IgD-negative memory B cell (primary cell): ENCODE measurements at regions not wholly inside any gene's neighbourhood (a gene's known extent, or its start where the extent isn't known, plus 50 kb on each side); places are given as distances from the start of the nearest gene placed in this dataset.

Source experiments
- H3K27ac Mint-ChIP-seq, 3 donors: one replicate each; pipeline ENCODE4 v1.8.0; 2020 to 2022; ENCODE audit warnings: mild to moderate bottlenecking in 3 of 3, mixed read lengths in 3 of 3, moderate library complexity in 1 of 3
- H3K27me3 Mint-ChIP-seq: one replicate; pipeline ENCODE4 v1.8.0; 2021; ENCODE audit warnings: mixed read lengths
- H3K36me3 Mint-ChIP-seq: one replicate; pipeline ENCODE4 v1.8.0; 2020; ENCODE audit warnings: mild to moderate bottlenecking, mixed read lengths
- H3K4me1 Mint-ChIP-seq, 3 donors: one replicate each; pipeline ENCODE4 v1.8.0; 2020 to 2022; ENCODE audit warnings: mixed read lengths in 3 of 3, mild to moderate bottlenecking in 1 of 3
- H3K4me3 Mint-ChIP-seq, 4 donors: one replicate each; pipeline ENCODE4 v1.8.0; 2020 to 2022; ENCODE audit warnings: mild to moderate bottlenecking in 4 of 4, mixed read lengths in 4 of 4, moderate library complexity in 3 of 4
- H3K9me3 Mint-ChIP-seq, 3 donors: one replicate each; pipeline ENCODE4 v1.8.0; 2020 to 2021; ENCODE audit warnings: mixed read lengths in 3 of 3, mild to moderate bottlenecking in 1 of 3

- Mint-ChIP-seq H3K27ac (no peak overlapping the region), H3K4me3 (no peak overlapping the region), H3K4me1 (no peaks in the 10 kb centered on the region), H3K9me3 (no peaks in the 10 kb centered on the region), H3K36me3 (no peaks in the 10 kb centered on the region), H3K27me3 (no peaks in the 10 kb centered on the region)
These were observed 332.6 kb upstream of the SMC2 start for GRCh38 chr9:103761466-103761865.

- Mint-ChIP-seq H3K36me3 (no peaks in the 10 kb centered on the region), H3K27me3 (peaks cover 1% of the 10 kb centered on the region), H3K4me1 (peaks cover 0 to 1% (median 0%) of the 10 kb centered on the region in 3 donors), H3K27ac (no peak overlapping the region), H3K4me3 (no peak overlapping the region), H3K9me3 (peaks cover 0 to 5% (median 3%) of the 10 kb centered on the region in 3 donors)
These were observed 304.4 kb upstream of the SMC2 start for GRCh38 chr9:103789686-103790085.

GRCh38 chr9:103798620-103799019, 295.5 kb upstream of the SMC2 start:
- no peak overlapping the region for H3K4me3 Mint-ChIP-seq
- no peaks in the 10 kb centered on the region for H3K4me1 Mint-ChIP-seq
- H3K27ac Mint-ChIP-seq, result no peak overlapping the region
- no peaks in the 10 kb centered on the region for H3K36me3 Mint-ChIP-seq
- no peaks in the 10 kb centered on the region for H3K27me3 Mint-ChIP-seq
- no peaks in the 10 kb centered on the region for H3K9me3 Mint-ChIP-seq

- Mint-ChIP-seq H3K27me3 (no peaks in the 10 kb centered on the region), H3K4me1 (no peaks in the 10 kb centered on the region), H3K9me3 (no peaks in the 10 kb centered on the region), H3K4me3 (no peak overlapping the region), H3K36me3 (no peaks in the 10 kb centered on the region), H3K27ac (no peak overlapping the region)
These were observed 294.1 kb upstream of the SMC2 start for GRCh38 chr9:103799959-103800358.

- no peak overlapping the region for H3K27ac Mint-ChIP-seq
- no peaks in the 10 kb centered on the region for H3K36me3 Mint-ChIP-seq
- no peak overlapping the region for H3K4me3 Mint-ChIP-seq
- H3K4me1 Mint-ChIP-seq, result no peaks in the 10 kb centered on the region
- H3K9me3 Mint-ChIP-seq, result peaks cover 0 to 2% (median 0%) of the 10 kb centered on the region in 3 donors
- H3K27me3 Mint-ChIP-seq, result no peaks in the 10 kb centered on the region
These were observed 292.0 kb upstream of the SMC2 start for GRCh38 chr9:103802068-103802467.

- no peak overlapping the region for H3K27ac Mint-ChIP-seq
- no peak overlapping the region for H3K4me3 Mint-ChIP-seq
- peaks cover 0 to 4% (median 0%) of the 10 kb centered on the region in 3 donors for H3K9me3 Mint-ChIP-seq
- H3K36me3 Mint-ChIP-seq, result no peaks in the 10 kb centered on the region
- no peaks in the 10 kb centered on the region for H3K27me3 Mint-ChIP-seq
- no peaks in the 10 kb centered on the region for H3K4me1 Mint-ChIP-seq
These were observed 290.9 kb upstream of the SMC2 start for GRCh38 chr9:103803245-103803644.

- H3K27ac Mint-ChIP-seq, result no peak overlapping the region
- H3K4me1 Mint-ChIP-seq, result no peaks in the 10 kb centered on the region
- no peaks in the 10 kb centered on the region for H3K36me3 Mint-ChIP-seq
- peaks cover 0 to 4% (median 0%) of the 10 kb centered on the region in 3 donors for H3K9me3 Mint-ChIP-seq
- H3K27me3 Mint-ChIP-seq, result no peaks in the 10 kb centered on the region
- H3K4me3 Mint-ChIP-seq, result no peak overlapping the region
These were observed 289.9 kb upstream of the SMC2 start for GRCh38 chr9:103804077-103804735.

- no peak overlapping the region for H3K27ac Mint-ChIP-seq
- no peaks in the 10 kb centered on the region for H3K4me1 Mint-ChIP-seq
- peaks cover 0 to 4% (median 0%) of the 10 kb centered on the region in 3 donors for H3K9me3 Mint-ChIP-seq
- H3K4me3 Mint-ChIP-seq, result no peak overlapping the region
- no peaks in the 10 kb centered on the region for H3K36me3 Mint-ChIP-seq
- H3K27me3 Mint-ChIP-seq, result no peaks in the 10 kb centered on the region
These were observed 284.4 kb upstream of the SMC2 start for GRCh38 chr9:103809745-103810144.

- Mint-ChIP-seq H3K4me3 (no peak overlapping the region), H3K27ac (no peak overlapping the region), H3K36me3 (no peaks in the 10 kb centered on the region), H3K4me1 (no peaks in the 10 kb centered on the region), H3K27me3 (no peaks in the 10 kb centered on the region), H3K9me3 (peaks cover 0 to 4% (median 2%) of the 10 kb centered on the region in 3 donors)
These were observed 282.6 kb upstream of the SMC2 start for GRCh38 chr9:103811462-103811861.

GRCh38 chr9:103816146-103816545, 278.0 kb upstream of the SMC2 start:
- Mint-ChIP-seq H3K27me3 (no peaks in the 10 kb centered on the region), H3K4me1 (no peaks in the 10 kb centered on the region), H3K27ac (no peak overlapping the region), H3K9me3 (peaks cover 0 to 2% (median 0%) of the 10 kb centered on the region in 3 donors), H3K4me3 (no peak overlapping the region), H3K36me3 (no peaks in the 10 kb centered on the region)

- no peak overlapping the region for H3K4me3 Mint-ChIP-seq
- peaks cover 0 to 2% (median 0%) of the 10 kb centered on the region in 3 donors for H3K9me3 Mint-ChIP-seq
- no peaks in the 10 kb centered on the region for H3K4me1 Mint-ChIP-seq
- no peaks in the 10 kb centered on the region for H3K27me3 Mint-ChIP-seq
- H3K36me3 Mint-ChIP-seq, result no peaks in the 10 kb centered on the region
- H3K27ac Mint-ChIP-seq, result no peak overlapping the region
These were observed 274.2 kb upstream of the SMC2 start for GRCh38 chr9:103819936-103820335.

- no peak overlapping the region for H3K27ac Mint-ChIP-seq
- H3K9me3 Mint-ChIP-seq, result peaks cover 0 to 2% (median 0%) of the 10 kb centered on the region in 3 donors
- no peaks in the 10 kb centered on the region for H3K36me3 Mint-ChIP-seq
- H3K4me3 Mint-ChIP-seq, result no peak overlapping the region
- H3K27me3 Mint-ChIP-seq, result no peaks in the 10 kb centered on the region
- no peaks in the 10 kb centered on the region for H3K4me1 Mint-ChIP-seq
These were observed 273.0 kb upstream of the SMC2 start for GRCh38 chr9:103821115-103821514.

- H3K4me3 Mint-ChIP-seq, result no peak overlapping the region
- H3K27me3 Mint-ChIP-seq, result no peaks in the 10 kb centered on the region
- no peak overlapping the region for H3K27ac Mint-ChIP-seq
- H3K36me3 Mint-ChIP-seq, result no peaks in the 10 kb centered on the region
- no peaks in the 10 kb centered on the region for H3K4me1 Mint-ChIP-seq
- peaks cover 0 to 3% (median 0%) of the 10 kb centered on the region in 3 donors for H3K9me3 Mint-ChIP-seq
These were observed 256.2 kb upstream of the SMC2 start for GRCh38 chr9:103837940-103838339.

- Mint-ChIP-seq H3K4me1 (no peaks in the 10 kb centered on the region), H3K9me3 (peaks cover 0 to 3% (median 1%) of the 10 kb centered on the region in 3 donors), H3K4me3 (no peak overlapping the region), H3K27me3 (no peaks in the 10 kb centered on the region), H3K27ac (no peak overlapping the region), H3K36me3 (no peaks in the 10 kb centered on the region)
These were observed 254.9 kb upstream of the SMC2 start for GRCh38 chr9:103839197-103839596.

- Mint-ChIP-seq H3K4me1 (no peaks in the 10 kb centered on the region), H3K9me3 (no peaks in the 10 kb centered on the region), H3K27ac (no peak overlapping the region), H3K27me3 (no peaks in the 10 kb centered on the region), H3K36me3 (no peaks in the 10 kb centered on the region), H3K4me3 (no peak overlapping the region)
These were observed 226.2 kb upstream of the SMC2 start for GRCh38 chr9:103867886-103868285.

GRCh38 chr9:103872811-103873210, 221.3 kb upstream of the SMC2 start:
- Mint-ChIP-seq H3K4me3 (no peak overlapping the region), H3K27me3 (no peaks in the 10 kb centered on the region), H3K27ac (no peak overlapping the region), H3K9me3 (peaks cover 0 to 4% (median 0%) of the 10 kb centered on the region in 3 donors), H3K4me1 (no peaks in the 10 kb centered on the region), H3K36me3 (no peaks in the 10 kb centered on the region)
